ENCODE measurements at regions not wholly inside any gene's neighbourhood (a gene's known extent, or its start where the extent isn't known, plus 50 kb on each side); places are given as distances from the start of the nearest gene placed in this dataset.

- TF ChIP-seq POLR2A (IDR thresholded peaks at IDR 0.05) (no peak), CTCF (IDR thresholded peaks at IDR 0.05) (no peak)
These were observed 704.2 kb upstream of the TMEM132C start for GRCh38 chr12:127562816-127563215.
